ENCODE measurements at regions not wholly inside any gene's neighbourhood (a gene's known extent, or its start where the extent isn't known, plus 50 kb on each side); places are given as distances from the start of the nearest gene placed in this dataset.

DNA sequence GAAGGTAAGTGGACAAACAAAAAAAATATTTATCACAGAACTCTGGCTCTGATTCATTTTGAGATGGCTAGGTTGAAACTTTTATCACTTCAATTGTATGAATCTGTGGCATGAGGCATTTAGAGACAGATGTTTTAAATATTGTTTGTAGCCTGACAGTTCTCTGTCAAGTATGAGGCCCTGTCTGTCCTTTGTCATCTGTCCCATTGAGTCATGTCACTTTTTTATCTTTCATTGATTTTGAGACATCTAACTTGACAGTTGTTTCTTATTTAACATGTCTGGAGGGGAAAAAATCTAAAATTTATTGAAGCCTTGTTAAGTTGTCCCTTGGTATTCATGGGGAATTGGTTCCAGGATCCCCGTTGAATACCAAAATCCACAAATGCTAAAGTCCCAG, 829.5 kb downstream of the FSCB start:
- BruUV-seq (replicated peaks): no TSS peak
- no peaks in the 10 kb centered on the region for H3K9me3 ChIP-seq (ENCODE audit: control insufficient read depth, insufficient read depth, low read length)
- no peak overlapping the region for H3K56ac ChIP-seq (ENCODE audit: extremely low read depth, insufficient read depth, low read length)
- H3K79me1 ChIP-seq (ENCODE audit: low read depth in 1 of 2, low read length in 2 of 2): no peaks in the 10 kb centered on the region
- no peak overlapping the region for H4K8ac ChIP-seq (ENCODE audit: low read depth in 2 of 2, low read length in 2 of 2)
- no peak overlapping the region for H3K4me2 ChIP-seq (ENCODE audit: low read depth, low read length)
- no peak overlapping the region for H2AK9ac ChIP-seq (replicated peaks; ENCODE audit: low read depth, low read length, poor library complexity)
- H4K5ac ChIP-seq (ENCODE audit: low read depth, low read length): no peak overlapping the region
- CTCF ChIA-PET: no interaction called here
- no CpG with 5 or more reads among the region's 1 CpG for WGBS, 2 experiments (ENCODE audit: extremely low coverage in 2 of 2, insufficient read length in 1 of 2)
- H2BK15ac ChIP-seq (ENCODE audit: low read depth, low read length): no peak overlapping the region
- no peak for ATAC-seq (ENCODE audit: low read depth)
- DNase-seq: no peak
- H3K27me3 ChIP-seq (ENCODE audit: control insufficient read depth, insufficient read depth, low read length): no peaks in the 10 kb centered on the region
- H4K91ac ChIP-seq (ENCODE audit: insufficient read depth, low read depth, low read length): no peak overlapping the region
- no peak overlapping the region for H2AK5ac ChIP-seq (ENCODE audit: low read depth, low read length)
- dilution Hi-C loops (cut with HindIII; ENCODE audit: low sequenced_read_pairs, unreplicated experiment): no loop called here
- no peak overlapping the region for H2BK5ac ChIP-seq (ENCODE audit: low read depth, low read length, poor library complexity, severe bottlenecking)
- no peak overlapping the region for H2AFZ ChIP-seq (replicated peaks; ENCODE audit: low read length, poor library complexity)
- no peak overlapping the region for H3K9ac ChIP-seq (ENCODE audit: low read depth, low read length)
- intact Hi-C loops (cut with micrococcal nuclease): no loop called here
- H3K4me3 ChIP-seq (ENCODE audit: insufficient read depth, low read depth, low read length): no peak overlapping the region
- POLR2A ChIA-PET (ENCODE audit: unreplicated experiment): no interaction called here
- no peak overlapping the region for H3K14ac ChIP-seq (replicated peaks; ENCODE audit: low read depth, low read length)
- H3K18ac ChIP-seq (ENCODE audit: low read depth, low read length): no peak overlapping the region
- H2BK20ac ChIP-seq (ENCODE audit: low read depth, low read length): no peak overlapping the region
- no peak for TF ChIP-seq RFX5 (IDR thresholded peaks at IDR 0.05; ENCODE audit: low read depth, low read length)
- TF ChIP-seq NFE2L2 (IDR thresholded peaks at IDR 0.05; ENCODE audit: low read depth, low read length): no peak
- in situ Hi-C loops (cut with MboI; ENCODE audit: low sequenced_read_pairs): no loop called here
- no peaks in the 10 kb centered on the region for H4K20me1 ChIP-seq (ENCODE audit: insufficient read depth, low read length)
- no peak overlapping the region for H3K27ac ChIP-seq (ENCODE audit: insufficient read depth, low read length)
- H3K4me1 ChIP-seq (ENCODE audit: control insufficient read depth, insufficient read depth, low read length): no peaks in the 10 kb centered on the region
- H3K36me3 ChIP-seq (ENCODE audit: control insufficient read depth, insufficient read depth, low read length): no peaks in the 10 kb centered on the region
- no peak overlapping the region for H3K4ac ChIP-seq (ENCODE audit: low read depth, low read length)
- H3K23ac ChIP-seq (ENCODE audit: low read depth, low read length): no peak overlapping the region
- H3K9me1 ChIP-seq (ENCODE audit: insufficient read depth, low read length): no peaks in the 10 kb centered on the region
- H2BK120ac ChIP-seq (ENCODE audit: low read depth, low read length): no peak overlapping the region
